ENCODE measurements at regions not wholly inside any gene's neighbourhood (a gene's known extent, or its start where the extent isn't known, plus 50 kb on each side); places are given as distances from the start of the nearest gene placed in this dataset.

DNA sequence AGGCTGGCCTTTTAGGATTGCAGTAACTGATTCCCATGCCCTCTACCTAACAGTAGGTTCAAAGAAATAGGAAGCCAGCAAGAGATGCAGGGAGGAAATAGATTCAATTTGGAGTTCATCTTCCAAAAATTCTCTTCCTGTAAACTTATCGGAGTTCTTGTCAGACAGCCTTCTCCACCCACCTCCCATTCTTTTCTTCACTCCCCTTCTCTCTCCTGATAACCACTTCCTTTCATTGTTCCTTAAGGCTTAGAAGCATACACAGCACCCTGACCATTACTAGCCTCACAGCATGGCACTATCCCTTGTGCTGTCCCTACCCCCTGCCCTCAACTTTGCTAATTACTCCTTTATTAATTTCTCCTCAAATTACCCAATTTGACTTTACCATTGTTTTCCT, 130.4 kb upstream of the ADAMTS9 start:
- TF ChIP-seq, protein P1, sequence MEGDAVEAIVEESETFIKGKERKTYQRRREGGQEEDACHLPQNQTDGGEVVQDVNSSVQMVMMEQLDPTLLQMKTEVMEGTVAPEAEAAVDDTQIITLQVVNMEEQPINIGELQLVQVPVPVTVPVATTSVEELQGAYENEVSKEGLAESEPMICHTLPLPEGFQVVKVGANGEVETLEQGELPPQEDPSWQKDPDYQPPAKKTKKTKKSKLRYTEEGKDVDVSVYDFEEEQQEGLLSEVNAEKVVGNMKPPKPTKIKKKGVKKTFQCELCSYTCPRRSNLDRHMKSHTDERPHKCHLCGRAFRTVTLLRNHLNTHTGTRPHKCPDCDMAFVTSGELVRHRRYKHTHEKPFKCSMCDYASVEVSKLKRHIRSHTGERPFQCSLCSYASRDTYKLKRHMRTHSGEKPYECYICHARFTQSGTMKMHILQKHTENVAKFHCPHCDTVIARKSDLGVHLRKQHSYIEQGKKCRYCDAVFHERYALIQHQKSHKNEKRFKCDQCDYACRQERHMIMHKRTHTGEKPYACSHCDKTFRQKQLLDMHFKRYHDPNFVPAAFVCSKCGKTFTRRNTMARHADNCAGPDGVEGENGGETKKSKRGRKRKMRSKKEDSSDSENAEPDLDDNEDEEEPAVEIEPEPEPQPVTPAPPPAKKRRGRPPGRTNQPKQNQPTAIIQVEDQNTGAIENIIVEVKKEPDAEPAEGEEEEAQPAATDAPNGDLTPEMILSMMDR (conservative IDR thresholded peaks at IDR 0.05 in 1 of 2, IDR thresholded peaks at IDR 0.05 in 1 of 2; ENCODE audit: extremely low read depth in 1 of 2, insufficient read depth in 1 of 2, low read depth in 1 of 2, low read length in 2 of 2), result no peak
- TF ChIP-seq EZH2 (IDR thresholded peaks at IDR 0.05; ENCODE audit: borderline replicate concordance, low read length), result no peak
